ENCODE measurements at regions not wholly inside any gene's neighbourhood (a gene's known extent, or its start where the extent isn't known, plus 50 kb on each side); places are given as distances from the start of the nearest gene placed in this dataset.
A peak's percentile ranks its signal among the peaks of the same experiment; 100 is the strongest.

- H3K9me3 ChIP-seq: no peaks in the 10 kb centered on the region
- H3K36me3 ChIP-seq: no peaks in the 10 kb centered on the region
- TF ChIP-seq CTCF (IDR thresholded peaks at IDR 0.05): no peak
- TF ChIP-seq POLR2A (IDR thresholded peaks at IDR 0.05): no peak
- peaks cover 0 to 3% (median 0%) of the 10 kb centered on the region in 3 donors for H3K4me1 ChIP-seq
- H3K4me3 ChIP-seq: peak overlapping the region in 3 of 4 donors; percentile 26 to 57 (median 38)
- WGBS, 2 donors: 58 to 60% methylated on average over 14 of the region's 14 CpGs
- H3K27me3 ChIP-seq: peaks cover 0 to 45% (median 0%) of the 10 kb centered on the region in 4 donors
- no peak for DNase-seq
- peak overlapping the region in 3 of 4 donors; percentile 69 to 90 (median 87) for H3K27ac ChIP-seq
- intact Hi-C loops (cut with DNase I): no loop called here
Measured at GRCh38 chr7:155204744-155205367, 92.8 kb upstream of the INSIG1 start.

- Histone ChIP-seq H3K27ac (peak overlapping the region; percentile 64 to 90 (median 78)), H3K4me1 (peaks cover 0 to 7% (median 3%) of the 10 kb centered on the region in 3 donors), H3K9me3 (no peaks in the 10 kb centered on the region), H3K4me3 (peak overlapping the region in 3 of 4 donors; percentile 26 to 57 (median 38)), H3K27me3 (peaks cover 0 to 49% (median 0%) of the 10 kb centered on the region in 4 donors), H3K36me3 (no peaks in the 10 kb centered on the region)
- WGBS, 2 donors: 53 to 57% methylated on average over 28 of the region's 33 CpGs
- DNase-seq: peak; percentile 75
- intact Hi-C loops (cut with DNase I): no loop called here
- TF ChIP-seq CTCF (IDR thresholded peaks at IDR 0.05): no peak
- TF ChIP-seq POLR2A (IDR thresholded peaks at IDR 0.05): peak in 2 of 4 donors; percentile 15 to 49
Measured at GRCh38 chr7:155205368-155206317, 92.0 kb upstream of the INSIG1 start.

- 52% methylated on average over 17 to 18 of the region's 20 CpGs for WGBS, 2 donors
- H3K27ac ChIP-seq: peak overlapping the region; percentile 19 to 90 (median 78)
- H3K4me3 ChIP-seq: peak overlapping the region in 3 of 4 donors; percentile 26 to 57 (median 38)
- intact Hi-C loops (cut with DNase I): no loop called here
- peaks cover 0 to 7% (median 3%) of the 10 kb centered on the region in 3 donors for H3K4me1 ChIP-seq
- peak; percentile 47 for DNase-seq
- H3K27me3 ChIP-seq: peaks cover 0 to 57% (median 0%) of the 10 kb centered on the region in 4 donors
- no peaks in the 10 kb centered on the region for H3K36me3 ChIP-seq
- H3K9me3 ChIP-seq: no peaks in the 10 kb centered on the region
- TF ChIP-seq POLR2A (IDR thresholded peaks at IDR 0.05) (no peak), CTCF (IDR thresholded peaks at IDR 0.05) (no peak)
Measured at GRCh38 chr7:155206318-155207020, 91.2 kb upstream of the INSIG1 start.

- peak overlapping the region; percentile 19 to 90 (median 78) for H3K27ac ChIP-seq
- WGBS, 2 donors: 73 to 79% methylated on average over 9 to 13 of the region's 13 CpGs
- H3K9me3 ChIP-seq: no peaks in the 10 kb centered on the region
- peaks cover 0 to 66% (median 0%) of the 10 kb centered on the region in 4 donors for H3K27me3 ChIP-seq
- intact Hi-C loops (cut with DNase I): no loop called here
- H3K4me1 ChIP-seq: peaks cover 0 to 7% (median 3%) of the 10 kb centered on the region in 3 donors
- no peak for DNase-seq
- H3K36me3 ChIP-seq: no peaks in the 10 kb centered on the region
- no peak for TF ChIP-seq CTCF (IDR thresholded peaks at IDR 0.05)
- TF ChIP-seq POLR2A (IDR thresholded peaks at IDR 0.05): no peak
- no peak overlapping the region for H3K4me3 ChIP-seq
Measured at GRCh38 chr7:155207326-155208002, 90.2 kb upstream of the INSIG1 start.

Data from esophagus squamous epithelium (tissue), 5 donors.